ENCODE measurements at regions not wholly inside any gene's neighbourhood (a gene's known extent, or its start where the extent isn't known, plus 50 kb on each side); places are given as distances from the start of the nearest gene placed in this dataset.

DNA sequence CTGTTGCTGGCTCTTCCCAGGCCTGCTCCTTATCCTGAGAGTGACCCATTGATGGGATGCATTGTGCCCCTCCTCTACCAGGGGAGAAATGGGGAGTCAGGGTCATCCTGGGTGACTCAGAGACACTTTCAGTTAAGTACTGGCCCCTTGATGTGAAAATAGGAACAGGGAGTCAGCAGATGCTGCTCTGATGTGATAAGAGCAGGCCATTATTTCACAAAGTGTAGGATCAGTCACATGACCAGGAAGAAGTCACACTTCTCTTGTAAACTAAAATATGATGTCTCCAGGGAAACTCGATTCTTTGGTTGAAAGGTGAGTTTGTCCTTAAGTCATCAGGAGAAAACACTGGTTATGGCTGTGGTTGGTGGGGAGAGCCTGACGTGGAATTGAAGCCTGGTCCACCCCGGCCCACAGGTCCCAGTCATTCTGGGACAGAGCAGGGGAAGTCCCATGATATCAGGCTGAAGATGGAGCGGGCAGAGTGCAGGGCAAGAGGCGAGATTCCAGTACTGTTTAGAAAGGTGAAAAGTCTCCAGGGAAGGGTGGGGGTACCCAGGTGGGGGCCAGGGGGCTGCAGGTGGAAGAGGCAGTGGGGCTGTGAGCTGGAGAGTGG, 88.6 kb upstream of the NLRP1 start:
- TF ChIP-seq, protein P1, sequence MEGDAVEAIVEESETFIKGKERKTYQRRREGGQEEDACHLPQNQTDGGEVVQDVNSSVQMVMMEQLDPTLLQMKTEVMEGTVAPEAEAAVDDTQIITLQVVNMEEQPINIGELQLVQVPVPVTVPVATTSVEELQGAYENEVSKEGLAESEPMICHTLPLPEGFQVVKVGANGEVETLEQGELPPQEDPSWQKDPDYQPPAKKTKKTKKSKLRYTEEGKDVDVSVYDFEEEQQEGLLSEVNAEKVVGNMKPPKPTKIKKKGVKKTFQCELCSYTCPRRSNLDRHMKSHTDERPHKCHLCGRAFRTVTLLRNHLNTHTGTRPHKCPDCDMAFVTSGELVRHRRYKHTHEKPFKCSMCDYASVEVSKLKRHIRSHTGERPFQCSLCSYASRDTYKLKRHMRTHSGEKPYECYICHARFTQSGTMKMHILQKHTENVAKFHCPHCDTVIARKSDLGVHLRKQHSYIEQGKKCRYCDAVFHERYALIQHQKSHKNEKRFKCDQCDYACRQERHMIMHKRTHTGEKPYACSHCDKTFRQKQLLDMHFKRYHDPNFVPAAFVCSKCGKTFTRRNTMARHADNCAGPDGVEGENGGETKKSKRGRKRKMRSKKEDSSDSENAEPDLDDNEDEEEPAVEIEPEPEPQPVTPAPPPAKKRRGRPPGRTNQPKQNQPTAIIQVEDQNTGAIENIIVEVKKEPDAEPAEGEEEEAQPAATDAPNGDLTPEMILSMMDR (IDR thresholded peaks at IDR 0.05), result no peak
- TF ChIP-seq POLR2A (IDR thresholded peaks at IDR 0.05), result no peak
